ENCODE measurements at regions not wholly inside any gene's neighbourhood (a gene's known extent, or its start where the extent isn't known, plus 50 kb on each side); places are given as distances from the start of the nearest gene placed in this dataset.
A peak's percentile ranks its signal among the peaks of the same experiment; 100 is the strongest.

GRCh38 chr20:48571949-48572847, 255.6 kb downstream of the PREX1 start:
- no peak for DNase-seq

GRCh38 chr20:48569679-48570078, 258.1 kb downstream of the PREX1 start:
- no peak for DNase-seq

DNA sequence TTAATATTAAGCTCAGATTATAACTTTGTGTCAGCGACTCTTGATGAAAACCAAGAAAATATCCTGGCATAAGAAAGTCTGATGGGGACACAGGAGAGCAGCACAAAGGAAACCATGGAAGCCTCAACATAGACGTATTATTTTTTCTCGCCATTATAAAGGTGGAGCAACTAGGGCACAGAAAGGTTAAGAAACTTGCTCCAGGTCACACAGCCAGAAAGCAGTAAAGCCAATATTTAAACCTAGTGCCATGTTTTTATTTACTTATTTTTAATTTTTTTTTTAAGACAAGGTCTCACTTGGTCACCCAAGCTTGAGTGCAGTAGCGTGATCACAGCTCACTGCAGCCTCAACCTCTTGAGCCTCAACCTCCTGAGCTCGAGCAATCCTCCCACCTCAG, 259.3 kb downstream of the PREX1 start:
- DNase-seq, result no peak

- DNase-seq, result no peak
These were observed 260.7 kb downstream of the PREX1 start for GRCh38 chr20:48567145-48567544.

DNA sequence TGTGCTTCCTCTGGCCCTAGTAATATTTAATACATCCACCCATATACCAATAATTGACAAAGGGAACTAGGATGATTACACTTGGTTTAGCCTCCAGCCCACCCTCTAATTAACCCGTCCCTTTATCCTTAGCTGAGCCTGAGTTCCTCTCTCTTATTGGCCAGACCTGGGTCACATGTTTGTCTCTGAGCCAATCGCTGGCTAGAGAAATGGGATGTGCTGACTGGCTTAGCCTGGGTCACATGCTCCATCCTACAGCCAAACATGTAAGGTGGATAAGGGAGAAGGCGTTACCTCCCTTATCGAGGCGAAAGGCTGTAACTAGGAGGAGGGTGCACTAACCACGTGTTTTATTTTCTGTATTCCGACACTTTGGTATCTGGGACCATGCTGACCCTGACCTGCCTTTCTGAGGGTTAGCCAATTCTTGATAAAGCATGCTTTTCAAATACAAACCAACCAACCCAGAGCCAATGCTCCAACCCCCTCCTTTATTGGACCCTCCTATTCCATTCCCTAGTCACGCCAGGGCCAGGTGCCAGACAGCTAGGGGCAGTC, 262.7 kb downstream of the PREX1 start:
- DNase-seq, result no peak

- no peak for DNase-seq
These were observed 264.5 kb downstream of the PREX1 start for GRCh38 chr20:48563191-48563870.

GRCh38 chr20:48562586-48563116, 265.1 kb downstream of the PREX1 start:
- no peak for DNase-seq

DNA sequence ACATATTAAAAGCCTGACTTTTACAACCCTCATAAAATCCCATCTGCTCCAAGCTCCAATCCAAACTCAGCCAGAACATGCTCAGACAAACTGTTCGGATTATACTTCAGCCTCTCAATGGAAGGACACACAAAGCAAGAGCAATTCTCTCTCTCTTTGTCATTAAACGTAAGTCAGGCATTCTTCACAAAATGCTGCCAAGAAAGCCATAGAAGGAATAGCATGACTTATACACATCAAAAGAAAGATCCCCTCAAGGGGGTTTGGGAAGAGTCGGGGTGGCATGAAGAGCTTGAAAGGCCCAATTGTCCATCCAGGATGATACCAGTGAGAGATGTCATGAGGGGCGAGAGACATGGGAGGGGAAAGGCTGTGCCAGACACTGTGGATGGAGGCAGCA, 268.9 kb downstream of the PREX1 start:
- no peak for DNase-seq

DNA sequence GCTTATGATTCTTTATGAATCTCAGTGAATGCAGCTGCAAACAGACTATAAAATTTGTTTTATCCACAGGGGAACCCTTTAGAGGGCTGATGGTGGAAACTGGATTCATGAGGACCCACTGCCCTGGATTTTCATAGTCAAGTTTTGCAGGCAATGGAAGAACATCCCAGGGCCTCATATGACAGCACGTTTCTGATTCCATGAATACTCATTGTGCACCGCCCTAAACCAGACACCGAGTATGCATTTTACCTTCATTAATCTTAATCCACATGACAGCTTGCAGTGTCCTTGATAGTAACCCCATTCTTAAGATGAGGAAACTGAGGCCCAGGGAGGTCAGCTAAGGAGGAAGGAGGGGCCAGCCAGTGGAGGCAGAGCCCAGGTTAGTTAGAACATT, 270.4 kb downstream of the PREX1 start:
- DNase-seq, result no peak

- peak; percentile 66 for DNase-seq
These were observed 270.8 kb downstream of the PREX1 start for GRCh38 chr20:48556956-48557355.

GRCh38 chr20:48552550-48552949, 275.2 kb downstream of the PREX1 start:
- DNase-seq, result no peak

DNA sequence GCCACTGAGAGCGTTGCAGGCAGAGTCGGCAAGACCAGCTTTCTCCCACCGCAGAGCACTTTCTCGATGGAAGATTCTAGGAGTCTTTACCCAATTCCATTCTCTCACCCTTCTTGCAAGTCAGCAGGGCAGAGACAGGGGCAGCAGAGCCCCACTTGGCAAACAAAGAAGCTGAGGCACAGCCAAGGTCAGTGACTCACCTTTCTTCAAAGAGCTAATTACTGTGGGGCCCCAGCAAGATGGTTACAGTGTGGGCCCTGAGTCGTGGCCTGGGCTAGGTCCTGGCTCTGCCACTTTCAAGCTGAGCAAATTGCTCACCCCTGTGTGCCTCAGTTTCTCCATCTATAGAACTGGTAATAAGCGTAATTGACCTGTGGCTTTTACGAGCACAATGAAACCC, 277.0 kb downstream of the PREX1 start:
- DNase-seq, result no peak

- DNase-seq, result no peak
These were observed 280.1 kb downstream of the PREX1 start for GRCh38 chr20:48547664-48548063.

GRCh38 chr20:48544402-48545339, 283.1 kb downstream of the PREX1 start:
- peak; percentile 73 for DNase-seq

DNA sequence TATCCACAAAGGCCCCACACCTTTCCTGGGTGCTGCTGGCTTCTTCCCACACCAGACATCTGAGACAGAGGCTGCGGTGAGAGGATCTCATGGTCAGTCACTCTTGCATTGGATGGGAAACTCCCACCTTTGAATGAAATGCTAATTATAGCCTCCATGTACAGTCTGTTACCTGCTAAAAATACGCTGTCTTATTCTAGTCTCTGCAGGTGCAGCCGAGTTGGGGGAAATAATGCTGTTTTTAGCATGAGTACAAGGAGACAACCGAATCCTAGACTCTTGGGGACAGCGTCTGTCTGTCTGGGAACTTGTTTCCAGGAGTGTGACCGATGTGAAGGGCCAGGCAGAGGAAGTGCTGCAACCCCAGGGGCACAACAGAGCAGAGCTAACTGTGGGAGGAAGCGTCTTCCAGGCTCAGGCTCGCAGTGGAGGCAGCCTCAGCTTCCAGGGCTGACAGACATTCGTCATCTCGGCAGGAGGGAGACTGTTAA, 286.2 kb downstream of the PREX1 start:
- peak; percentile 22 for DNase-seq

DNA sequence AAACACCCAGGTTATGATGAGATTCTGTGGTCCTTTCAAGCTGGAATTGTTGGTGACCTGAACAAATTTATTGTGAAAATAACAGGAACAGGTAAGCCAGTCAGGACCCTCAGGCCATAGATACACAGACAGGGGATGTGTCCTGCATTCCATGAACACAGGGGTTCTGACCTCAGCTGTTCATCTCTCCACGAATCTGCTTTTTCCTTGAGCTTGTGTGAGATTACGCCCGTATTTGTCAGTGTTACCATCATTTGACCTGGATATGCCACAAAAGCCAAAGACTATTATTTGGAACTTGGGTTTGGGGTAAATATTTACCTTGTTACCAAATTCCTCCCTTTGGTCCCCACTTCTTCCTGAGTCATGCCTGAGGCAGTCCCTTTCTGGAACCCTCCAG, 288.9 kb downstream of the PREX1 start:
- DNase-seq, result no peak

DNA sequence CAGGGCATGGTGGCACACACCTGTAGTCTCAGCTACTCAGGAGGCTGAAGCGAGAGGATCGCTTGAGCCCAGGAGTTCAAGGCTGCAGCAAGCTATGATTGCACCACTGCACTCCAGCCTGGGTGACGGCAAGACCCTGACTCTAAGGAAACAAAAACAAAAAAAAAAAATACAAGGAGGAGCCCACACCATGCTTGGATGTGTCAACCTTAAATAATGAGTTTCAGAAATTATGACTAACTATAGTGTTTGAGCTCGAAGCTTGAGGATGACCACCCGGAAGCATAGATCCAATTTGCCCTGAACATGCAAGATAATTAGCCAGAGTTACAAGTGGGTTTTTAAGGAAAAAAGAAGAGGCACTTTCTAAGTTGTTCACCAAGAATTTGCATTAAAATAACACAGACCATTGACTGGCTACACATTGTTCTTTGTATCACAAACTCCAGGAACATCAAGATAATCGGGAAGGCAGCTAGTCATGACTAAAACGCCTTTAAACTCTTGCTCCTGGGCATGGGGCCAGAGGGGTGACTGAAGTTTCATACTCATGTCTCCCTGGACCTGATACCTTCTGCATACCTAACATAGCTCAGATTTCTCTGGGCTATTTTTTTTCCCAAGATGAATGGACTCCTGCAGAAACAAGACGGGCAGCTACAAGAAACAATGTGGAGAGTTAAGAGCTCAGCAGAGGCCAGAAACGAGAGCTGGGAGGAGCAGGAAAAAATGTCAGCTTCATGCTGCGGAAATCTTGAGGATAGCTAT, 289.6 kb downstream of the PREX1 start:
- no peak for DNase-seq

DNA sequence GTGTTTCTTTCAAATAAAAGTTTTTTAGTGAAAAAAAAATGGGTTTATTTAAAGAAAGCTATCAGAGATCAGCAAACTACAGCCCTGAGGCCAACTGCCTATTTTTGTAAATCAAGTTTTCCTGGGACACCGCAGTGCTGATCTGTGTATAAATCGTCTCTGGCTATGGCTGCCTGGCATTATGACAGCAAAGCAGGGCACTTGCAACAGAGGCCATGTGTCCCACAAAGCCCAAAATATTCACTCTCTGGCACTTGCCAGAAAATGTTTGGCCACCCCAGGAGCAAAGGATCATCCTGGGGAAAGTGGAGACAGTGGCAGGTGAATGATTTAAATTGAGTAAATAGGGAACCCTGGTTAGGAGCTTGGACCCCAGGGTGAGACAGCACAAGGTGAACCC, 291.6 kb downstream of the PREX1 start:
- no peak for DNase-seq

- DNase-seq, result no peak
These were observed 292.2 kb downstream of the PREX1 start for GRCh38 chr20:48535556-48535955.

DNA sequence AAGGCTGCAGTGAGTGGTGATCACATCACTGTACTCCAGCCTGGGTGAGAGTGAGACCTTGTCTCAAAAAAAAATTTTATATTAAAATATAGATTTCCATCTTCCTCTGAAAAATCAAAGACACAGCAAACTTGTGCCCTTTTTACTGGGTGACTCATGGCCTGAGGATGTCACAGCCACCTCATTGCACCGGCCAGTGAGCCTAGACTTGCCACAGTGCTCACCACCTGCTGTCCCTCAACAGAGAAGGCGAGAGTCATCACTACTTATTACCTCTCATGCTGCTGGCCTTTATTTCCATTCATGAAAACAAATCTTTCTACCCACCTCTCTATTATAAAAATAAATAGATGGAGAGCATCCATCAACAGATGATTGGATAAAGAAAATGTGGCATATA, 295.8 kb downstream of the PREX1 start:
- DNase-seq, result no peak

DNA sequence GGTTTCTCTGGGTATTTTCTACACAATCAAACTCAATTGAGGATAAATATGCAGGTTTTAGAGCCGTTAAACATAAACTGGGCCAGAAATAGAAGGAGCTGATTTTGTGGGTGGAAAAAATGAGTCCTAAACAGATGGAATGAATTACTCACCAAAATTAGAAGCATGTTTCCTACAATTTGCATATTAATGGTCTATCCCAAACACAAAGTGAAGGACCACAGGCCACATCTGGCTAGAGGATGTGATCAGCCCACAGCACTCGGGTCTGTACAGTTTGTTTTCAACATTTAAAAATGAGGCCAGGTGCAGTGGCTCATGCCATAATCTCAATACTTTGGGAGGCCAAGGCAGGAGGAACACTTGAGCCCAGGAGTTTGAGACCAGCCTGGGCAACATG, 296.3 kb downstream of the PREX1 start:
- no peak for DNase-seq

- DNase-seq, result no peak
These were observed 296.8 kb downstream of the PREX1 start for GRCh38 chr20:48530957-48531356.
